ENCODE measurements at regions not wholly inside any gene's neighbourhood (a gene's known extent, or its start where the extent isn't known, plus 50 kb on each side); places are given as distances from the start of the nearest gene placed in this dataset.

DNA sequence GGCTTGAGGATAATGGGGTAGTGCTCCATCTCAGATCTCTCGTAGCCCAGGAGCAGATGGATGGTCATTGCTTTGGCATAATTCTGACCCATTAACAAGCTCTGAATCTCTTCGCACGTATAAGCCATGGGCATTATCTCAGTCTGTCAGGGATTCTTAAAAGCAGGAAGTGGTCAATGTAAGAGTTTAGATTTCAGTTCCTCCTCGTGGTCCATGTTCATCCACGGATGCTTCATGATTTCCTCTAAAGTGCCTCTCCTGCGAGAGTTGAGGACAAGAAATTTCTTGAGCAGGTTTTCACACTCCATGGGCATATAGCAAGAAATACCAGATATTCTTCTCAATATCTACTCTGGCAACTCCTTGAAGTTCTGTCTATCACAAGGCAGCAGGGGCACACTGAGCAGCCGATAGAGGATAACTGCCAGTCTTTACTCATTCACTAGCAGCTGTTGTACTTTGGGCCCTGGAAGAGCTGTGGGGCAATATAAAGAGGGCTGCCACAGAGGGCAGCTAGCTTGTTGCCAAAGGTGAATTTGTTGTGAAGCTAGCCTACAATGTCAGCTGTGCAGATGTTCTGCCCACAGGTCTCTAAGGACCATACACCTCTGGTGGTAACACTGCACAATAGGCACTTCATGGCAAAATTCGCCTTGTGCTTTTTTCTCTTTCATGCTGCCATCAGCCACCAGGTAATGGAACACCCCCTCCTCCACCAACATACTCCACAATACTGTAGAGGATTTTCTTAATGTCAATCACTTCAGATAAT, 52.0 kb upstream of the WDR17 start:
- no peak for DNase-seq

- DNase-seq, result no peak
These were observed 51.0 kb upstream of the WDR17 start for GRCh38 chr4:176014583-176015108.
